WTC11 (cell line): ENCODE measurements at regions not wholly inside any gene's neighbourhood (a gene's known extent, or its start where the extent isn't known, plus 50 kb on each side); places are given as distances from the start of the nearest gene placed in this dataset.

Experiments used
- ATAC-seq: fragments of 200-7000 bp; cut with Tn5 transposase; 2 replicates; pipeline ENCODE4 v1.10.0; 2021; ENCODE audit warnings: mild to moderate bottlenecking, moderate library complexity
- CTCF ChIA-PET: fragments of 300-600 bp; sonication (Branson Sonifier 250); formaldehyde crosslinking; loops from one replicate; lab custom pipeline; 2021; ENCODE audit warnings: antibody characterized with exemption; lab: Charles Lee
- POLR2A ChIA-PET: fragments of 350-600 bp; sonication (Branson Sonifier 250); formaldehyde crosslinking; loops from one replicate; lab custom pipeline; 2021; ENCODE audit warnings: antibody characterized with exemption; lab: Charles Lee
- DNase-seq: peaks from one replicate; pipeline ENCODE4 v3.0.0; 2021; ENCODE audit warnings: low spot score
- H3K27ac Mint-ChIP-seq: 2 replicates; pipeline ENCODE4 v1.8.0; 2021; ENCODE audit warnings: mixed read lengths
- H3K27me3 Mint-ChIP-seq: 2 replicates; pipeline ENCODE4 v1.8.0; 2021; ENCODE audit warnings: low read depth, mild to moderate bottlenecking, moderate library complexity, mixed read lengths
- H3K36me3 Mint-ChIP-seq: 2 replicates; pipeline ENCODE4 v1.8.0; 2021; ENCODE audit warnings: mixed read lengths
- H3K4me1 Mint-ChIP-seq: 2 replicates; pipeline ENCODE4 v1.8.0; 2022; ENCODE audit warnings: mixed read lengths
- H3K4me3 Mint-ChIP-seq: 2 replicates; pipeline ENCODE4 v1.8.0; 2021; ENCODE audit warnings: mild to moderate bottlenecking, moderate library complexity, mixed read lengths
- H3K9me3 Mint-ChIP-seq: 2 replicates; pipeline ENCODE4 v1.8.0; 2021; ENCODE audit warnings: mixed read lengths
- ATF1 ChIP-seq: sonication (generic); formaldehyde crosslinking; IDR thresholded peaks from 2 replicates; pipeline ENCODE4 v1.8.1; 2023; ENCODE audit warnings: mild to moderate bottlenecking, moderate library complexity, missing genetic modification reagents
- ATF6 ChIP-seq: sonication (generic); formaldehyde crosslinking; IDR thresholded peaks from 2 replicates; pipeline ENCODE4 v1.8.1; 2023; ENCODE audit warnings: mild to moderate bottlenecking, missing genetic modification reagents
- CTCF ChIP-seq: fragments of 200-600 bp; IDR thresholded peaks from 2 replicates; pipeline ENCODE4 v1.8.0; 2022; ENCODE audit warnings: antibody characterized with exemption
- ETV6 ChIP-seq: sonication (generic); formaldehyde crosslinking; IDR thresholded peaks from 2 replicates; pipeline ENCODE4 v1.8.1; 2022; ENCODE audit warnings: mild to moderate bottlenecking, missing genetic modification reagents
- FOXJ3 ChIP-seq: sonication (generic); formaldehyde crosslinking; IDR thresholded peaks from 2 replicates; pipeline ENCODE4 v1.9.0; 2021; ENCODE audit warnings: missing genetic modification reagents, mild to moderate bottlenecking, borderline replicate concordance
- FOXP1 ChIP-seq: sonication (generic); formaldehyde crosslinking; IDR thresholded peaks from 2 replicates; pipeline ENCODE4 v1.8.0; 2022; ENCODE audit warnings: missing genetic modification reagents, mild to moderate bottlenecking, moderate library complexity, borderline replicate concordance
- GTF2I ChIP-seq: fragments of 250-450 bp; sonication (Bioruptor Pico); conservative IDR thresholded peaks from 2 replicates; pipeline ENCODE4 v1.4.0; 2021; ENCODE audit warnings: mild to moderate bottlenecking
- IRF2 ChIP-seq: sonication (generic); formaldehyde crosslinking; IDR thresholded peaks from 2 replicates; pipeline ENCODE4 v1.8.0; 2022; ENCODE audit warnings: low read depth, missing genetic modification reagents, borderline replicate concordance
- JAZF1 ChIP-seq: fragments of 250-450 bp; sonication (Bioruptor Pico); IDR thresholded peaks from 2 replicates; pipeline ENCODE4 v1.9.0; 2021; ENCODE audit warnings: moderate library complexity, mild to moderate bottlenecking, inconsistent platforms
- KAT7 ChIP-seq: sonication (generic); formaldehyde crosslinking; IDR thresholded peaks from 2 replicates; pipeline ENCODE4 v1.8.1; 2023; ENCODE audit warnings: missing genetic modification reagents, mild to moderate bottlenecking, borderline replicate concordance
- ZBTB21 ChIP-seq: sonication (generic); formaldehyde crosslinking; IDR thresholded peaks from 2 replicates; pipeline ENCODE4 v1.8.1; 2023; ENCODE audit warnings: mild to moderate bottlenecking, missing genetic modification reagents, borderline replicate concordance
- ZNF219 ChIP-seq: sonication (generic); formaldehyde crosslinking; IDR thresholded peaks from 2 replicates; pipeline ENCODE4 v1.8.0; 2023; ENCODE audit warnings: missing genetic modification reagents, mild to moderate bottlenecking, borderline replicate concordance
- ZNF263 ChIP-seq: sonication (generic); formaldehyde crosslinking; IDR thresholded peaks from 2 replicates; pipeline ENCODE4 v1.8.1; 2022; ENCODE audit warnings: low read depth, mild to moderate bottlenecking, moderate library complexity, missing genetic modification reagents
- TF ChIP-seq, protein P1 (sequence below): sonication (generic); formaldehyde crosslinking; IDR thresholded peaks from 2 replicates; pipeline ENCODE4 v1.8.1; 2023; ENCODE audit warnings: mild to moderate bottlenecking, moderate library complexity, missing genetic modification reagents
- TF ChIP-seq, protein P2 (sequence below): sonication (generic); formaldehyde crosslinking; IDR thresholded peaks from 2 replicates; pipeline ENCODE4 v1.8.0; 2022; ENCODE audit warnings: mild to moderate bottlenecking, missing genetic modification reagents
- TF ChIP-seq, protein P3 (sequence below): fragments of 250-450 bp; sonication (Bioruptor Pico); IDR thresholded peaks from 2 replicates; pipeline ENCODE4 v2.1.2; 2022; ENCODE audit warnings: mild to moderate bottlenecking, moderate library complexity
- TF ChIP-seq, protein P4 (sequence below): sonication (generic); formaldehyde crosslinking; IDR thresholded peaks from 2 replicates; pipeline ENCODE4 v1.8.0; 2023; ENCODE audit warnings: missing genetic modification reagents, mild to moderate bottlenecking, borderline replicate concordance
- TF ChIP-seq, protein P5 (sequence below): sonication (generic); formaldehyde crosslinking; IDR thresholded peaks from 2 replicates; pipeline ENCODE4 v1.8.1; 2022; ENCODE audit warnings: low read depth, mild to moderate bottlenecking, moderate library complexity, missing genetic modification reagents, borderline replicate concordance

DNA sequence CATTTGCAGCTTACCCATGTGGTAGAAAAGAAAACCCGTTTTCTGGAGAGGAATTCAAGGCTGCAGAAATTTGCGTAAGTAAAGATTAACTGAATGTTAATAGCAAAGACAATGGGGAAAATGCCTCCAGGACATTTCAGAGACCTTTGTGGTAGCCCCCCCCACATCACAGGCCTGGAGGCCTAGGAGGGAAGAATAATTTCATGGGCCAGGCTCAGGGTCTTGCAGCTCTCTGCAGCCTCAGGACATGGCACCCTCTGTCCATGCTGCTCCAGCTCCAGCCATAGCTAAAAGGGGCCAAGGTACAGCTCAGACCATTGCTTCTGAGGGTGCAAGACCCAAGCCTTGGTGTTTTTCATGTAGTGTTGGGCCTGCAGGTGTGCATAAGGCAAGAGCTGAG lies 92.7 kb upstream of the ZNF678 start:
- no peak overlapping the region for H3K4me3 Mint-ChIP-seq

DNA sequence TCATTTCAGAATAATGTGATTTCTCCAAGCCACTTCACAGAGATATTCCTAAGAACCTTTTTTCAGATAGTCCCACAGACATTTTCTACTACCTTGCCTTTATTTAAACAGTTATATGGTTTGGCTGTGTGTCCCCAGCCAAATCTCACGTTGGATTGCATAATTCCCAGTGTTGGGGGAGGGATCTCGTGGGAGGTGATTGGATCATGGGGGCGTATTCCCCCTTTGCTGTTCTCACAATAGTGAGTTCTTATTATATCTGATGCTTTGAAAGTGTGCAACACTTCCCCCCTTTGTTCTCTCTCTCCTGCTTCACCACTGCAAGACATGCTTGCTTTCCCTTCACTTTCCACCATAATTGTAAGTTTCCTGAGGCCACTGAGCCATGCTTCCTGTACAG lies 93.6 kb upstream of the ZNF678 start:
- peaks cover 11% of the 10 kb centered on the region for H3K36me3 Mint-ChIP-seq
- DNase-seq (no peak), ATAC-seq (no peak)
- H3K9me3 Mint-ChIP-seq, result peaks cover 16% of the 10 kb centered on the region
- H3K4me3 Mint-ChIP-seq, result no peak overlapping the region
- ChIA-PET POLR2A (no interaction called here), CTCF (no interaction called here)
- H3K27ac Mint-ChIP-seq, result no peak overlapping the region
- peaks cover 8% of the 10 kb centered on the region for H3K27me3 Mint-ChIP-seq
- H3K4me1 Mint-ChIP-seq, result peaks cover 3% of the 10 kb centered on the region; the same call in 1 of the 2 replicates
- no peak for TF ChIP-seq ZNF263 (CRISPR knock-in tag)
- TF ChIP-seq ZBTB21 (CRISPR knock-in tag), result no peak
- TF ChIP-seq, protein P1, sequence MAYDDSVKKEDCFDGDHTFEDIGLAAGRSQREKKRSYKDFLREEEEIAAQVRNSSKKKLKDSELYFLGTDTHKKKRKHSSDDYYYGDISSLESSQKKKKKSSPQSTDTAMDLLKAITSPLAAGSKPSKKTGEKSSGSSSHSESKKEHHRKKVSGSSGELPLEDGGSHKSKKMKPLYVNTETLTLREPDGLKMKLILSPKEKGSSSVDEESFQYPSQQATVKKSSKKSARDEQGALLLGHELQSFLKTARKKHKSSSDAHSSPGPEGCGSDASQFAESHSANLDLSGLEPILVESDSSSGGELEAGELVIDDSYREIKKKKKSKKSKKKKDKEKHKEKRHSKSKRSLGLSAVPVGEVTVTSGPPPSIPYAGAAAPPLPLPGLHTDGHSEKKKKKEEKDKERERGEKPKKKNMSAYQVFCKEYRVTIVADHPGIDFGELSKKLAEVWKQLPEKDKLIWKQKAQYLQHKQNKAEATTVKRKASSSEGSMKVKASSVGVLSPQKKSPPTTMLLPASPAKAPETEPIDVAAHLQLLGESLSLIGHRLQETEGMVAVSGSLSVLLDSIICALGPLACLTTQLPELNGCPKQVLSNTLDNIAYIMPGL (CRISPR knock-in tag), result no peak
- no peak for TF ChIP-seq ATF1 (CRISPR knock-in tag)
- no peak for TF ChIP-seq ATF6
- no peak for TF ChIP-seq FOXP1

More for the DNA sequence above, 92.7 kb upstream of the ZNF678 start:
- Mint-ChIP-seq H3K27ac (no peak overlapping the region), H3K9me3 (peaks cover 23% of the 10 kb centered on the region), H3K4me1 (peaks cover 3% of the 10 kb centered on the region; the same call in 1 of the 2 replicates)
- ATAC-seq, result no peak
- TF ChIP-seq, protein P2, sequence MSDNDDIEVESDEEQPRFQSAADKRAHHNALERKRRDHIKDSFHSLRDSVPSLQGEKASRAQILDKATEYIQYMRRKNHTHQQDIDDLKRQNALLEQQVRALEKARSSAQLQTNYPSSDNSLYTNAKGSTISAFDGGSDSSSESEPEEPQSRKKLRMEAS (CRISPR knock-in tag), result no peak
- TF ChIP-seq FOXJ3 (CRISPR knock-in tag) (no peak), CTCF (no peak), KAT7 (no peak), IRF2 (CRISPR knock-in tag) (no peak), FOXP1 (no peak), JAZF1 (no peak), ZNF219 (CRISPR knock-in tag) (no peak), ETV6 (CRISPR knock-in tag) (no peak), GTF2I (CRISPR knock-in tag) (no peak)
- TF ChIP-seq, protein P3, sequence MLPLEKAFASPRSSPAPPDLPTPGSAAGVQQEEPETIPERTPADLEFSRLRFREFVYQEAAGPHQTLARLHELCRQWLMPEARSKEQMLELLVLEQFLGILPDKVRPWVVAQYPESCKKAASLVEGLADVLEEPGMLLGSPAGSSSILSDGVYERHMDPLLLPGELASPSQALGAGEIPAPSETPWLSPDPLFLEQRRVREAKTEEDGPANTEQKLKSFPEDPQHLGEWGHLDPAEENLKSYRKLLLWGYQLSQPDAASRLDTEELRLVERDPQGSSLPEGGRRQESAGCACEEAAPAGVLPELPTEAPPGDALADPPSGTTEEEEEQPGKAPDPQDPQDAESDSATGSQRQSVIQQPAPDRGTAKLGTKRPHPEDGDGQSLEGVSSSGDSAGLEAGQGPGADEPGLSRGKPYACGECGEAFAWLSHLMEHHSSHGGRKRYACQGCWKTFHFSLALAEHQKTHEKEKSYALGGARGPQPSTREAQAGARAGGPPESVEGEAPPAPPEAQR (CRISPR knock-in tag), result no peak
- TF ChIP-seq, protein P4, sequence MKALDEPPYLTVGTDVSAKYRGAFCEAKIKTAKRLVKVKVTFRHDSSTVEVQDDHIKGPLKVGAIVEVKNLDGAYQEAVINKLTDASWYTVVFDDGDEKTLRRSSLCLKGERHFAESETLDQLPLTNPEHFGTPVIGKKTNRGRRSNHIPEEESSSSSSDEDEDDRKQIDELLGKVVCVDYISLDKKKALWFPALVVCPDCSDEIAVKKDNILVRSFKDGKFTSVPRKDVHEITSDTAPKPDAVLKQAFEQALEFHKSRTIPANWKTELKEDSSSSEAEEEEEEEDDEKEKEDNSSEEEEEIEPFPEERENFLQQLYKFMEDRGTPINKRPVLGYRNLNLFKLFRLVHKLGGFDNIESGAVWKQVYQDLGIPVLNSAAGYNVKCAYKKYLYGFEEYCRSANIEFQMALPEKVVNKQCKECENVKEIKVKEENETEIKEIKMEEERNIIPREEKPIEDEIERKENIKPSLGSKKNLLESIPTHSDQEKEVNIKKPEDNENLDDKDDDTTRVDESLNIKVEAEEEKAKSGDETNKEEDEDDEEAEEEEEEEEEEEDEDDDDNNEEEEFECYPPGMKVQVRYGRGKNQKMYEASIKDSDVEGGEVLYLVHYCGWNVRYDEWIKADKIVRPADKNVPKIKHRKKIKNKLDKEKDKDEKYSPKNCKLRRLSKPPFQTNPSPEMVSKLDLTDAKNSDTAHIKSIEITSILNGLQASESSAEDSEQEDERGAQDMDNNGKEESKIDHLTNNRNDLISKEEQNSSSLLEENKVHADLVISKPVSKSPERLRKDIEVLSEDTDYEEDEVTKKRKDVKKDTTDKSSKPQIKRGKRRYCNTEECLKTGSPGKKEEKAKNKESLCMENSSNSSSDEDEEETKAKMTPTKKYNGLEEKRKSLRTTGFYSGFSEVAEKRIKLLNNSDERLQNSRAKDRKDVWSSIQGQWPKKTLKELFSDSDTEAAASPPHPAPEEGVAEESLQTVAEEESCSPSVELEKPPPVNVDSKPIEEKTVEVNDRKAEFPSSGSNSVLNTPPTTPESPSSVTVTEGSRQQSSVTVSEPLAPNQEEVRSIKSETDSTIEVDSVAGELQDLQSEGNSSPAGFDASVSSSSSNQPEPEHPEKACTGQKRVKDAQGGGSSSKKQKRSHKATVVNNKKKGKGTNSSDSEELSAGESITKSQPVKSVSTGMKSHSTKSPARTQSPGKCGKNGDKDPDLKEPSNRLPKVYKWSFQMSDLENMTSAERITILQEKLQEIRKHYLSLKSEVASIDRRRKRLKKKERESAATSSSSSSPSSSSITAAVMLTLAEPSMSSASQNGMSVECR (CRISPR knock-in tag), result no peak
- TF ChIP-seq, protein P5, sequence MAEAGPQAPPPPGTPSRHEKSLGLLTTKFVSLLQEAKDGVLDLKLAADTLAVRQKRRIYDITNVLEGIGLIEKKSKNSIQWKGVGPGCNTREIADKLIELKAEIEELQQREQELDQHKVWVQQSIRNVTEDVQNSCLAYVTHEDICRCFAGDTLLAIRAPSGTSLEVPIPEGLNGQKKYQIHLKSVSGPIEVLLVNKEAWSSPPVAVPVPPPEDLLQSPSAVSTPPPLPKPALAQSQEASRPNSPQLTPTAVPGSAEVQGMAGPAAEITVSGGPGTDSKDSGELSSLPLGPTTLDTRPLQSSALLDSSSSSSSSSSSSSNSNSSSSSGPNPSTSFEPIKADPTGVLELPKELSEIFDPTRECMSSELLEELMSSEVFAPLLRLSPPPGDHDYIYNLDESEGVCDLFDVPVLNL (CRISPR knock-in tag), result no peak
- TF ChIP-seq, all 79 proteins: peak for 0
- Mint-ChIP-seq H3K36me3 (peaks cover 11% of the 10 kb centered on the region), H3K27me3 (peaks cover 9% of the 10 kb centered on the region)
- POLR2A ChIA-PET, result no interaction called here
- DNase-seq, result no peak
- CTCF ChIA-PET, result no interaction called here
